GM12878 (cell line): ENCODE measurements at regions not wholly inside any gene's neighbourhood (a gene's known extent, or its start where the extent isn't known, plus 50 kb on each side); places are given as distances from the start of the nearest gene placed in this dataset.

Experiments used
- EGR1 ChIP-seq, 2 experiments: IDR thresholded peaks; 1 replicate in 1 of 2; 2 replicates in 1 of 2; pipeline ENCODE4 v1.6.1; 2011 to 2012; ENCODE audit warnings: low read depth in 2 of 2, low read length in 2 of 2, borderline replicate concordance in 1 of 2, mild to moderate bottlenecking in 1 of 2, moderate library complexity in 1 of 2
- FOXK2 ChIP-seq: fragments of 450-650 bp; IDR thresholded peaks from 2 replicates; pipeline ENCODE4 v1.6.1; 2017; ENCODE audit warnings: mild to moderate bottlenecking, moderate library complexity
- NFYB ChIP-seq: IDR thresholded peaks from 2 replicates; pipeline ENCODE4 v1.6.1; 2011; ENCODE audit warnings: low read depth, mild to moderate bottlenecking, low read length, improper control_type of control experiment, moderate library complexity; ENCODE audit not compliant: insufficient read depth
- ZNF592 ChIP-seq: fragments of 450-650 bp; IDR thresholded peaks from 2 replicates; pipeline ENCODE4 v1.6.1; 2017; ENCODE audit warnings: mild to moderate bottlenecking, moderate library complexity

GRCh38 chr14:70259420-70259819 lies 70.7 kb upstream of the SLC8A3 start:
- TF ChIP-seq FOXK2 (no peak), ZNF592 (no peak), NFYB (no peak), EGR1 (IDR thresholded peaks at IDR 0.05; ENCODE audit: borderline replicate concordance in 1 of 2, low read depth in 2 of 2, low read length in 2 of 2) (no peak)
